ENCODE measurements at regions not wholly inside any gene's neighbourhood (a gene's known extent, or its start where the extent isn't known, plus 50 kb on each side); places are given as distances from the start of the nearest gene placed in this dataset.

DNA sequence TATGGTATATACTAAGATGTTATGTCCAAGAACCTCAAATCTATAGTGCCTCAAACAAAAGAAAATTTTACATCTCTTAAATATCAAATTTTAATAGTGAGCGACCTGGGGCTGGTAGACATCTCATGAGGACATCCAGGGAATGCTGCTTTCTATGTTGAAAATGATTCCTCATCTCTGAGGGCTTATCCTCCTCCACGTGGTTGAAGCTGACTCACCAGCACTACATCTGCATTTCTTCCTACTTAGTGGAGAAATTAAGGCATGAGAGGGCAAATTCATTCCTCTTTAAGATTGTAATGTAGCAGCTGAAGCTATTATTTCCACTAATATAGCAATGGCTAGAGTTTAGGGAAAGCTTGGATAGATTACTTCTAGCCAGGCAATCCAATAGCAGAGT, 529.5 kb downstream of the COL11A1 start:
- H2BK5ac ChIP-seq (ENCODE audit: low read depth, low read length, poor library complexity, severe bottlenecking): no peak overlapping the region
- no peaks in the 10 kb centered on the region for H3K27me3 ChIP-seq (ENCODE audit: control insufficient read depth, insufficient read depth, low read length)
- H2BK120ac ChIP-seq (ENCODE audit: low read depth, low read length): no peak overlapping the region
- H3K9me1 ChIP-seq (ENCODE audit: insufficient read depth, low read length): no peaks in the 10 kb centered on the region
- H3K9me3 ChIP-seq (ENCODE audit: control insufficient read depth, insufficient read depth, low read length): no peaks in the 10 kb centered on the region
- no peak overlapping the region for H2BK20ac ChIP-seq (ENCODE audit: low read depth, low read length)
- H4K91ac ChIP-seq (ENCODE audit: insufficient read depth, low read depth, low read length): no peak overlapping the region
- intact Hi-C loops (cut with micrococcal nuclease) (no loop called here), dilution Hi-C loops (cut with HindIII; ENCODE audit: low sequenced_read_pairs, unreplicated experiment) (no loop called here), in situ Hi-C loops (cut with MboI; ENCODE audit: low sequenced_read_pairs) (no loop called here)
- H2AFZ ChIP-seq (replicated peaks; ENCODE audit: low read length, poor library complexity): no peak overlapping the region
- no peak overlapping the region for H3K9ac ChIP-seq (ENCODE audit: low read depth, low read length)
- H2AK5ac ChIP-seq (ENCODE audit: low read depth, low read length): no peak overlapping the region
- no peak overlapping the region for H3K4me2 ChIP-seq (ENCODE audit: low read depth, low read length)
- no peak overlapping the region for H3K4ac ChIP-seq (ENCODE audit: low read depth, low read length)
- H3K27ac ChIP-seq (ENCODE audit: insufficient read depth, low read length): no peak overlapping the region
- H4K5ac ChIP-seq (ENCODE audit: low read depth, low read length): no peak overlapping the region
- no peak overlapping the region for H4K8ac ChIP-seq (ENCODE audit: low read depth in 2 of 2, low read length in 2 of 2)
- no TSS peak for BruUV-seq (replicated peaks)
- ChIA-PET POLR2A (ENCODE audit: unreplicated experiment) (no interaction called here), CTCF (no interaction called here)
- no peaks in the 10 kb centered on the region for H3K4me1 ChIP-seq (ENCODE audit: control insufficient read depth, insufficient read depth, low read length)
- no peak overlapping the region for H2AK9ac ChIP-seq (replicated peaks; ENCODE audit: low read depth, low read length, poor library complexity)
- H3K18ac ChIP-seq (ENCODE audit: low read depth, low read length): no peak overlapping the region
- ATAC-seq (ENCODE audit: low read depth) (no peak), DNase-seq (no peak)
- H4K20me1 ChIP-seq (ENCODE audit: insufficient read depth, low read length): no peaks in the 10 kb centered on the region
- H3K36me3 ChIP-seq (ENCODE audit: control insufficient read depth, insufficient read depth, low read length): no peaks in the 10 kb centered on the region
- H3K14ac ChIP-seq (replicated peaks; ENCODE audit: low read depth, low read length): no peak overlapping the region
- no CpG with 5 or more reads among the region's 2 CpGs for WGBS, 2 experiments (ENCODE audit: extremely low coverage in 2 of 2, insufficient read length in 1 of 2)
- no peak overlapping the region for H3K4me3 ChIP-seq (ENCODE audit: insufficient read depth, low read depth, low read length)
- H3K23ac ChIP-seq (ENCODE audit: low read depth, low read length): no peak overlapping the region
- H2BK15ac ChIP-seq (ENCODE audit: low read depth, low read length): no peak overlapping the region
- TF ChIP-seq, protein P1, sequence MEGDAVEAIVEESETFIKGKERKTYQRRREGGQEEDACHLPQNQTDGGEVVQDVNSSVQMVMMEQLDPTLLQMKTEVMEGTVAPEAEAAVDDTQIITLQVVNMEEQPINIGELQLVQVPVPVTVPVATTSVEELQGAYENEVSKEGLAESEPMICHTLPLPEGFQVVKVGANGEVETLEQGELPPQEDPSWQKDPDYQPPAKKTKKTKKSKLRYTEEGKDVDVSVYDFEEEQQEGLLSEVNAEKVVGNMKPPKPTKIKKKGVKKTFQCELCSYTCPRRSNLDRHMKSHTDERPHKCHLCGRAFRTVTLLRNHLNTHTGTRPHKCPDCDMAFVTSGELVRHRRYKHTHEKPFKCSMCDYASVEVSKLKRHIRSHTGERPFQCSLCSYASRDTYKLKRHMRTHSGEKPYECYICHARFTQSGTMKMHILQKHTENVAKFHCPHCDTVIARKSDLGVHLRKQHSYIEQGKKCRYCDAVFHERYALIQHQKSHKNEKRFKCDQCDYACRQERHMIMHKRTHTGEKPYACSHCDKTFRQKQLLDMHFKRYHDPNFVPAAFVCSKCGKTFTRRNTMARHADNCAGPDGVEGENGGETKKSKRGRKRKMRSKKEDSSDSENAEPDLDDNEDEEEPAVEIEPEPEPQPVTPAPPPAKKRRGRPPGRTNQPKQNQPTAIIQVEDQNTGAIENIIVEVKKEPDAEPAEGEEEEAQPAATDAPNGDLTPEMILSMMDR (conservative IDR thresholded peaks at IDR 0.05; ENCODE audit: low read depth, low read length): no peak
- TF ChIP-seq, protein P2, sequence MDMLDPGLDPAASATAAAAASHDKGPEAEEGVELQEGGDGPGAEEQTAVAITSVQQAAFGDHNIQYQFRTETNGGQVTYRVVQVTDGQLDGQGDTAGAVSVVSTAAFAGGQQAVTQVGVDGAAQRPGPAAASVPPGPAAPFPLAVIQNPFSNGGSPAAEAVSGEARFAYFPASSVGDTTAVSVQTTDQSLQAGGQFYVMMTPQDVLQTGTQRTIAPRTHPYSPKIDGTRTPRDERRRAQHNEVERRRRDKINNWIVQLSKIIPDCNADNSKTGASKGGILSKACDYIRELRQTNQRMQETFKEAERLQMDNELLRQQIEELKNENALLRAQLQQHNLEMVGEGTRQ (IDR thresholded peaks at IDR 0.05; ENCODE audit: low read depth, low read length): no peak
- TF ChIP-seq, protein P3, sequence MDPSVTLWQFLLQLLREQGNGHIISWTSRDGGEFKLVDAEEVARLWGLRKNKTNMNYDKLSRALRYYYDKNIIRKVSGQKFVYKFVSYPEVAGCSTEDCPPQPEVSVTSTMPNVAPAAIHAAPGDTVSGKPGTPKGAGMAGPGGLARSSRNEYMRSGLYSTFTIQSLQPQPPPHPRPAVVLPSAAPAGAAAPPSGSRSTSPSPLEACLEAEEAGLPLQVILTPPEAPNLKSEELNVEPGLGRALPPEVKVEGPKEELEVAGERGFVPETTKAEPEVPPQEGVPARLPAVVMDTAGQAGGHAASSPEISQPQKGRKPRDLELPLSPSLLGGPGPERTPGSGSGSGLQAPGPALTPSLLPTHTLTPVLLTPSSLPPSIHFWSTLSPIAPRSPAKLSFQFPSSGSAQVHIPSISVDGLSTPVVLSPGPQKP (IDR thresholded peaks at IDR 0.05; ENCODE audit: borderline replicate concordance, low read depth, low read length): no peak
- no peak for TF ChIP-seq MAZ (IDR thresholded peaks at IDR 0.05; ENCODE audit: borderline replicate concordance, low read depth, low read length)
- TF ChIP-seq CHD1 (IDR thresholded peaks at IDR 0.05; ENCODE audit: low read depth, low read length): no peak
- TF ChIP-seq POLR2A (IDR thresholded peaks at IDR 0.05; ENCODE audit: low read depth, low read length): no peak
- no peak for TF ChIP-seq BHLHE40 (IDR thresholded peaks at IDR 0.05; ENCODE audit: low read depth, low read length)
- no peak for TF ChIP-seq FOS (IDR thresholded peaks at IDR 0.05; ENCODE audit: low read depth, low read length)
- no peak for TF ChIP-seq RFX5 (IDR thresholded peaks at IDR 0.05; ENCODE audit: low read depth, low read length)
- no peak for TF ChIP-seq NFE2L2 (IDR thresholded peaks at IDR 0.05; ENCODE audit: low read depth, low read length)
- TF ChIP-seq MAFK (IDR thresholded peaks at IDR 0.05; ENCODE audit: low read depth, low read length): no peak
- no peaks in the 10 kb centered on the region for H3K79me1 ChIP-seq (ENCODE audit: low read depth in 1 of 2, low read length in 2 of 2)
- no peak overlapping the region for H3K56ac ChIP-seq (ENCODE audit: extremely low read depth, insufficient read depth, low read length)
